OCI-M2 (cell line): ENCODE measurements at regions not wholly inside any gene's neighbourhood (a gene's known extent, or its start where the extent isn't known, plus 50 kb on each side); places are given as distances from the start of the nearest gene placed in this dataset.
"Not testable (repeated sequence)": the region's sequence is repeated elsewhere in the genome, so short reads cannot be mapped to it uniquely, and the experiment has no call there.

Experiments
- DNase-seq: peaks from one replicate; lab custom pipeline; 2025; ENCODE audit not compliant: unreplicated experiment; lab: John Stamatoyannopoulos, UW

GRCh38 chr2:194343167-194343566 is 1313.9 kb upstream of the SLC39A10 start:
- no peak for DNase-seq

- DNase-seq: no peak
Observed at GRCh38 chr2:194332799-194333490, 1324.1 kb upstream of the SLC39A10 start.

DNA sequence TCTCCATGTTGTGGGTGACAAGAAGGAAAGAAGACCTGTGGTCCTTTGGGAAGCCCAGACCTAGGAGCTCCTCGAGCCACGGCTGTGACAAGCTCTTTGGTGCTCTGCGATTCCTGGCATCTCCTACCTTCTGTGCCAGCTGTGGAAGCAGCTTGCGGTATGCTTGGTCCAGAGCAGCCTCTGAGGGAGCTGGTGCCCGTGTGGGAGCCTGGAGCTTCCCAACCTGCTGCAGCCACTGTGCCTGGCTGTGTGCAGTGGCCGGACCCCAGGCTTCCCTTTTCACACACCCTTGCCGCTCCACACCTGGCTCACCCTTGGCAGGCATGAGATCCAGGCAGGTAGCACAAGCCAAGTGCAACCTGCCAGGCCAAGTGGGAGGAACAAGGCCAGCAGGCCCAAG is 1328.6 kb upstream of the SLC39A10 start:
- DNase-seq: no peak

DNA sequence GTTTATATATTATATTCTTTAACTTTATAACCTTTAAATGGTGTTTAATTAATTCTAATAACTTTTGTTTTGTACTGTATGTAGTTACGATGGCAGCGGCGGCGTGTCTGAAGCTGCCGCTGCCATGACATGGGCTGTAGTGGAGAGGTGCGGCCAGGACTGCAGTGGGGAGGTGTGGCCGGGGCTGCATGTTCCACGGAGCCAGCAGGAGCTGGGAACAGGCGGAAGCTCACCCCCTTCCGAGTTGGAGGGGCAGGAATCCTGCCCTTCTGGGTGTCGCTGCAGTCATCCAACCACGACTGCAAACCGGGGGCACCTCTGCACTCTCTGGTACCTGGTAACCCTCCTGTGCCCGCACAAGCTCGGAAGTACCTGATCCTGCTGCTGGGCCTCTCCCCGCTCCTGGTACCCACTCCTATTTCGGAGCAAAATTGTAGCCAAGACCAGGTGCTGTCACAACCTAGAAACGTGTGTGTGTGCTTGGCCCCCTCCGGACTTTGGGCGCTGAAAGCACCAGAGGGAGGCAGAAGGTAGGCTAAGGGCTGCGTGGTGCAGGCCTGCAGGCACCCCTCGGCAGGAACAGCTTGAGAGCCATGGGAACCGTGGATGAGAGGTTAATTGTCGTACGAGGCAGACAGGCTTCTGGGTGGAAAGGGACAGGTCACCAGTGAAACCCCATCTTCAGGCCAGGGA is 1329.7 kb upstream of the SLC39A10 start:
- DNase-seq: no peak

DNA sequence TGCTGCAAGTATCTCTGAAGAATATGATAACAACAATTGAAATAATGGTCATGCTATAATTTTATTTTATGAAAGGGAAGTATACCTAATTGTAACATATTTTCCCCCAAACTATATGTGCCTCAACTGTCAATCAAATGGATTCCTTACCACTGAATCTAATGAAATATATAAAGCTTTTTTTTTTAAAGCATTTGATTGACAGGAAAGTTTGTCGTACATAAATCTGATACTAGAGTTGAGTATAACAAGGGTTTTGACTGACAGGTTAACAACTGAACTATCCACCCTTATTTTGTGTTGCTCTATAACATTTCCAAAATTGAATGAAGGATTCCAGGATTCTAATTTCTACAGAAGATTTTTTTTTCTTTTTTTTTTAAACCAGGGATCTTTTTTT is 1333.3 kb upstream of the SLC39A10 start:
- no peak for DNase-seq

- DNase-seq: no peak
Observed at GRCh38 chr2:194320520-194320919, 1336.5 kb upstream of the SLC39A10 start.

- no peak for DNase-seq
Observed at GRCh38 chr2:194319222-194319992, 1337.6 kb upstream of the SLC39A10 start.

GRCh38 chr2:194314042-194314441 is 1343.0 kb upstream of the SLC39A10 start:
- no peak for DNase-seq

DNA sequence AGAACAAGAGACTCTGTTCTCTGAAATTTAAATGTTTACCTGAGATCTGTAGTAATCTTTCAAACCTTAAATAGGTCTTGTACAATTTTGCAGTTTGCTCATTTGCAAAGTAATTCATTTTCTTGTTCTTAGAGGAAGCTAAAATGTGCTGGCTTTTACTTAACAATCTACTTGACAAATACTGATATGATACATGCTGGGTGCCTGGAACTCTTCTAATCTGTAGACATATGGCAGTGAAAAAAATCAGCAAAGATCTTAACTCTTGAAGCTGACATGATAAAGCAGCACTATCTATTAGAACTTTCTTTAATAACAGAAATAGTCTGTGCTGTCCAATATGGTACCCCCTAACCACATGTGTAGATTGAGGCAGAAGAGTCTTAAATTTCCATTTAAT is 1352.8 kb upstream of the SLC39A10 start:
- DNase-seq: no peak

GRCh38 chr2:194301946-194302345 is 1355.1 kb upstream of the SLC39A10 start:
- DNase-seq: no peak

DNA sequence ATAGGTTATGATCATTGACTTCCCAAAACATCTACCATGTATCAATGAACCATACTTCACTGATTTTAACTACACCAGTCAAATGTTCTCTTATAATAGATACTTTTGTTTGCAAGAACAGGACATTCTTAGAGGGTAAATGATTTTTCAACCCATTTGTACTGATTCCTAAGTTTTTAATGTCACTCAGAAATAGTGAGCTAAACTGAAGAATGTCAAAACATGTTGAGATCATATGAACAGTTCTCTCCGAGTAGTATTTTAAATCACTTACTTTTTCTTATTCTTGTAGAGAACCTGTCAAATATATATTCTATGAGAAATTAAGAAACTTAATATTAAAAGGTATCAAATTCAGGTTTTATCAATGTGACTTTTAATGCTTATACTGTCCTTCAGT is 1362.9 kb upstream of the SLC39A10 start:
- no peak for DNase-seq

DNA sequence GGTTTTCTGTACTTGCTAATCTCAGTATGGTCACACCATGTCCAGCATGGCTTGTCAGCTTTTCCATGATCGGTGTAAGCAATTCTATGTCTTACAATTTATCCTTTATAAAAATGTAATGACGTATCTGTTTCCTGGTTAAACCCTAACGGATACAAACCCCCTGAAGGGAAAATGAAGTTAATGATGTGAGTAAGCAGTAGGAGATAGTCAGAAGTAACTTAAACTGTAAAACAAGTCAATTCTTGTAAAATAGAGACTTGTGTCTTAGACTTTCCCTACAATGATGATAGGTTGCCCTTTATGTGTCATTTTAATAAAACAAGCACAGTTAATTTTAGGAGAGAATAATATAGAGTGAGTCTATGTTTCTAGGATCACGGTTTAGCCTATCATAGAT is 1365.9 kb upstream of the SLC39A10 start:
- DNase-seq: no peak

GRCh38 chr2:194289712-194290346 is 1367.2 kb upstream of the SLC39A10 start:
- DNase-seq: no peak

- DNase-seq: not testable (repeated sequence)
Observed at GRCh38 chr2:194276667-194277066, 1380.4 kb upstream of the SLC39A10 start.

- DNase-seq: no peak
Observed at GRCh38 chr2:194271293-194271961, 1385.6 kb upstream of the SLC39A10 start.

- no peak for DNase-seq
Observed at GRCh38 chr2:194270648-194271047, 1386.4 kb upstream of the SLC39A10 start.

- DNase-seq: no peak
Observed at GRCh38 chr2:194264586-194264985, 1392.4 kb upstream of the SLC39A10 start.

DNA sequence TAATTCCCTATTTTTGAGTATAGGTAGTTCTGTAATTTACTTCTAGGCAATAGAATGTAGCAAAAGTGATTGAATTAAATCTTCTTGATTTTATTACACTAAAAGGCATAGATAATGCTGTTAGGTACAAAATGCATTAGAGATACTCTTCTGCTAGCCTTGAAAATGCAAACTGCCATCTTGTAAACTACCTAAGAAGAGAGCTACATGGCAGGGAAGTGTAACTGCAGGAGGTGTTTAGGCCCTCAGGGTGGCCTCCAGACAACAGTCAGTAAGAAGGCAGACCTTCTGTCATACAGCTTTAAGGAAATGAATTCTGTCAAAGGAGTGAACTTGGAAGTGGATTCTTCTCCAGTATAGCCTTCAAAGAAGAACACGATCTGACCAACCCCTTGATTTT is 1396.8 kb upstream of the SLC39A10 start:
- DNase-seq: no peak

DNA sequence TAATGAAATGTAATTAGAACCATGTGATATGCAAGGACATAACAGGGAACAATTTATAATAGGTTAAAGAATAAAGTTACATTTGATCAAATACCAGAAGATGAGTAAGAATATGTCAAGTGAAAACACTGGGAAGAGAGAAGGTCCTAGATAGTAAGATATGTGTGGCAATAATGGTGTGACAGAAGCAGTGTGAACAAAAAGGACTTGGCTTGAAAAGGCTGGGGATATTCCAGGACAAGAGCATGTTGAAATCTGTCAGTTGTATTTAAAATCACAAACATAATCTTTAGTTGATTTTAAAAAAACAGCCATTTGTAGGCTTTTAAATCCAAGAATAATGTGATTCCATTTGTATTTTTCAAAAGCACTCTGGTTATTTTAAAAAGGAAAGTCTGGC is 1399.9 kb upstream of the SLC39A10 start:
- DNase-seq: no peak

DNA sequence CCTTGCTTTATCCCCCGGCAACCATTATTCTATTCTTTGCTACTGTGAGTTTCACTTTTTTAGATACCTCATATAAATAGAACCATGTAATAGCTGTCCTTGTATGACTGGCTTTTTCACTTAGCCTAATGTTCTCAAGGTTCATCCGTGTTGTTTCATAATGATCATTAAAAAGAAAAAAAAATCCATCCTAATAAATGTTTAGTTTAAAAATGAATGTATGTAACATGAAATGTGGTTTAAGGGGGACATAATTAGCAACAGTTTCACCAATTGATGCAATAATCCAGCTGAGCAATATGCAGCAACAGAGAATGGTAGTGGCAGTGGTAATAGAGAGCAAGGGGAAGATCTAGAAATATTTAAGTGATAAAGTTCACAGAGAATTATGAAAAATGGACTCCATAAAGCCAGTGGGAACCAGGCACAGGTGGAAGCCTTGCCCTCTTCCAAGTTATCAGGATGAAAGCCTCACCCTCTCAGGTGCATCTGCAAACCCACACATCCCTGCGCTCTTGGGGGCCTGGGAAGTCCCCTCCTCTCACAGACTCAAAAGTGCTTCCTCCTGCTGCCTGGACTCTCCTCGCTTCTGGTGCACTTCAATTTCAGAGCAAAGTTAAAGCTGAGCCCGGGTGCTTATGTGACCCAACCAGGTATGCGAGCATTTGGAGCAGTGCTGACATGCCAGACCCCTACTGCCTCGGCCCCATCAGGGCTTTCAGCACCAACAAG is 1403.3 kb upstream of the SLC39A10 start:
- DNase-seq: no peak
